ENCODE measurements at regions not wholly inside any gene's neighbourhood (a gene's known extent, or its start where the extent isn't known, plus 50 kb on each side); places are given as distances from the start of the nearest gene placed in this dataset.
A peak's percentile ranks its signal among the peaks of the same experiment; 100 is the strongest.

DNA sequence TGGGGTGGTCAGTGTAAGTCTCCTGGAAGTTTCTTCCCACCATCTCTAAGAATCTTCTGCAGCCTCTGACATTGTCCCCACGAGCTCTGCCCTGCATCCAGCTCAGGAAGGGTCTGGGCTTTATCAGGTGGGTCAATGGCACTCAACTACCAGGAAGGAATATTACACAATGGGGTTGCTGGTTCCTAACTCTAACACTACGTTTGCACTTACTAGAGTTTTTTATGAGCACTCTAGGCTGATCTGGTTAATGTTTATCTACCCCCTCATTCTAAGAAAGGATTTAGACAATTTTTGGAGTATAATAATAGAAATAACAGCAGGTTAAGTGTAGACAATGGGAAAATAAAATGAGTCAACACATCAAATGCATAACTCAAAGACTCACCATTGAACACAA, 411.1 kb upstream of the RGMA start:
- no peak for ATAC-seq
- no peak for DNase-seq
- Histone ChIP-seq H3K27me3 (no peaks in the 10 kb centered on the region), H3K36me3 (no peaks in the 10 kb centered on the region), H3K9me3 (no peaks in the 10 kb centered on the region), H3K4me3 (no peak overlapping the region), H3K27ac (no peak overlapping the region), H3K4me1 (peaks cover 5 to 7% of the 10 kb centered on the region in 2 donors)
- TF ChIP-seq POLR2A (IDR thresholded peaks at IDR 0.05): no peak
- TF ChIP-seq, protein P1, sequence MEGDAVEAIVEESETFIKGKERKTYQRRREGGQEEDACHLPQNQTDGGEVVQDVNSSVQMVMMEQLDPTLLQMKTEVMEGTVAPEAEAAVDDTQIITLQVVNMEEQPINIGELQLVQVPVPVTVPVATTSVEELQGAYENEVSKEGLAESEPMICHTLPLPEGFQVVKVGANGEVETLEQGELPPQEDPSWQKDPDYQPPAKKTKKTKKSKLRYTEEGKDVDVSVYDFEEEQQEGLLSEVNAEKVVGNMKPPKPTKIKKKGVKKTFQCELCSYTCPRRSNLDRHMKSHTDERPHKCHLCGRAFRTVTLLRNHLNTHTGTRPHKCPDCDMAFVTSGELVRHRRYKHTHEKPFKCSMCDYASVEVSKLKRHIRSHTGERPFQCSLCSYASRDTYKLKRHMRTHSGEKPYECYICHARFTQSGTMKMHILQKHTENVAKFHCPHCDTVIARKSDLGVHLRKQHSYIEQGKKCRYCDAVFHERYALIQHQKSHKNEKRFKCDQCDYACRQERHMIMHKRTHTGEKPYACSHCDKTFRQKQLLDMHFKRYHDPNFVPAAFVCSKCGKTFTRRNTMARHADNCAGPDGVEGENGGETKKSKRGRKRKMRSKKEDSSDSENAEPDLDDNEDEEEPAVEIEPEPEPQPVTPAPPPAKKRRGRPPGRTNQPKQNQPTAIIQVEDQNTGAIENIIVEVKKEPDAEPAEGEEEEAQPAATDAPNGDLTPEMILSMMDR (IDR thresholded peaks at IDR 0.05 in 4 of 5, conservative IDR thresholded peaks at IDR 0.05 in 1 of 5): no peak
- intact Hi-C loops (cut with DNase I; ENCODE audit: low total_unique reads) (no loop called here), in situ Hi-C loops (cut with MboI; ENCODE audit: low sequenced_read_pairs in 4 of 4) (no loop called here)

DNA sequence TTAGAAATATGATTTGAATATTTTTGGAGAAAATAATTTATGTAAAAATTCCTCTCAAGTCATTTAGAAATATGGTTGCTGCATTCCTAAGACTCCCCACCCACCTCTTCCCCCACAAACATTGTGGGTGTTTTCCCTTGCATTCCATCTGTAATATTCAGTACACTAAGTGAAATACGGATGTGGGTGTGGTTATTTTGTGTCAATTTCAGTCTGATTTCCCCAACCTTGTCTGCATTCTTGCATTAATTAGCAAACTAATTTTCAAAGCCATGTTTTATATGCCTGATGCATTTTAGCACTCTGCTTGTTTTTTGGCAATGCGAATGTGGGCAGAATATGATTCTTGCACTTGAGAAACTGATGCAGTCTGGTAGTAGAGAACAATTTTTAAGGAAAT, 408.3 kb upstream of the RGMA start:
- no peaks in the 10 kb centered on the region for H3K9me3 ChIP-seq
- DNase-seq (no peak), ATAC-seq (no peak)
- intact Hi-C loops (cut with DNase I; ENCODE audit: low total_unique reads) (loop anchor here (2.0 kb wide), 1 partner anchor 22 kb away; no protein-coding TSS in a partner anchor), in situ Hi-C loops (cut with MboI; ENCODE audit: low sequenced_read_pairs in 4 of 4) (no loop called here)
- no peaks in the 10 kb centered on the region for H3K27me3 ChIP-seq
- TF ChIP-seq POLR2A (IDR thresholded peaks at IDR 0.05): no peak
- TF ChIP-seq, protein P1 (IDR thresholded peaks at IDR 0.05 in 4 of 5, conservative IDR thresholded peaks at IDR 0.05 in 1 of 5): no peak
- H3K36me3 ChIP-seq: no peaks in the 10 kb centered on the region
- peaks cover 5 to 7% of the 10 kb centered on the region in 2 donors for H3K4me1 ChIP-seq
- H3K4me3 ChIP-seq: no peak overlapping the region
- H3K27ac ChIP-seq: peak overlapping the region in 2 of 4 donors; percentile 83 to 86

DNA sequence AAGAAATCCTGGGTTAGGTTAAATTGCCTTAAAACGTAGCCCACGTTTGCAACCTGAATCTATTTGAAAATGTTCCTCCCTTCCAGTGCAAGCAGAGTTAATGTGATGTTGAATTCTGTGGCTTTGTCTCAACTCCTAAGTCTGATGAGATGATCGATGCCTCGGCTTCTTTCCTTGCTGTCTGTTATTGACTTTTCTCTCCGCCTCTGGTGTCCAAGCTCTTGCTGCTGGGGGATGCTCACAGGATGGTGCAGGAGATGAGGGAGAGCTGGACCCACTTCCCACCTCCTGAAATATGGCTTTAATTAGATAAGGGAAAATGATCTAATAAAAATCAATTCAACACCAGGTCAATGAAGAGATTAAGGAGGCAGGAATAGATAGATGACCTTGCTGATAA, 407.9 kb upstream of the RGMA start:
- H3K36me3 ChIP-seq: no peaks in the 10 kb centered on the region
- no peaks in the 10 kb centered on the region for H3K9me3 ChIP-seq
- in situ Hi-C loops (cut with MboI; ENCODE audit: low sequenced_read_pairs in 4 of 4) (no loop called here), intact Hi-C loops (cut with DNase I; ENCODE audit: low total_unique reads) (loop anchor here (2.0 kb wide), 1 partner anchor 22 kb away; no protein-coding TSS in a partner anchor)
- peaks cover 5 to 7% of the 10 kb centered on the region in 2 donors for H3K4me1 ChIP-seq
- DNase-seq (no peak), ATAC-seq (no peak)
- H3K27ac ChIP-seq: peak overlapping the region in 3 of 4 donors; percentile 77 to 86 (median 83)
- no peaks in the 10 kb centered on the region for H3K27me3 ChIP-seq
- TF ChIP-seq POLR2A (IDR thresholded peaks at IDR 0.05): no peak
- TF ChIP-seq, protein P1 (IDR thresholded peaks at IDR 0.05 in 4 of 5, conservative IDR thresholded peaks at IDR 0.05 in 1 of 5): no peak
- no peak overlapping the region for H3K4me3 ChIP-seq

DNA sequence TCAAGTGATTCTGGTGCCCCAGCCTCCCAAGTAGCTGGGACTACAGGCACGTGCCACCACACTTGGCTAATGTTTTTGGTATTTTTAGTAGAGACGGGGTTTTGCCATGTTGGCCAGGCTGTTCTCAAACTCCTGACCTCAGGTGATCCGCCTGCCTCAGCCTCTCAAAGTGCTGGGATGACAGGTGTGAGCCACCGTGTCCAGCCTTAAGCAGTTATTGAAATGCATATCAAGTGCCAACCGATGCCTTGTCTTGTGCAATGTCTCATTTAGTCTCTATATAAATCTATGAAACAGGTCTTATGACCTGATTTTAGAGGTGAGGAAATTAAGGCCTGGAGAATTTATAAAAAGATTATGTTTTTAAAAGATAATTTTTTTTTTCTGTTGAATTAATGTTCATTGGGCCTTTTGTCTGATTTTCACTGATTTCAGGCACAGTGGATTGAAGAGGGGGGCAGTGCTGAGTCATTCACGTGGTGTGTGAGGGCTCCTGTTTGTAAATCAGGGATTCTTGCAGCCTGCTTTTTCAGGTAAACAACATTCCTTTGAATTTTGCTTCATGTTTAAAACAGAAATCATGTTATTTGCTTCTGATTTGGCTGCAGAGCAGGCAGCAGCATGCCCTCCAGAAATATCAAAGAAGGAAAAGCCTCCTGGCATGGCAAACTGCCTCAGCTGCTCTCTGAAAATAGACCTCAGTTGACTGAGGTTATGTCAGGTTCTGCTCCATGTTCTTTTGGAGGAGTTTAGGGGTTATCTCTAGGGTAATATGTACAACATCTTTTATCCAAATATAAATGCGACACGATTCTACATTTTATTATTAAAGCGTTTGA, 407.0 kb upstream of the RGMA start:
- peak; percentile 39 to 74 for DNase-seq
- Histone ChIP-seq H3K4me1 (peaks cover 5 to 7% of the 10 kb centered on the region in 2 donors), H3K4me3 (no peak overlapping the region), H3K27ac (peak overlapping the region; percentile 62 to 86 (median 80)), H3K36me3 (no peaks in the 10 kb centered on the region), H3K9me3 (no peaks in the 10 kb centered on the region), H3K27me3 (no peaks in the 10 kb centered on the region)
- TF ChIP-seq POLR2A (IDR thresholded peaks at IDR 0.05): no peak
- TF ChIP-seq, protein P1 (IDR thresholded peaks at IDR 0.05 in 4 of 5, conservative IDR thresholded peaks at IDR 0.05 in 1 of 5): no peak
- intact Hi-C loops (cut with DNase I; ENCODE audit: low total_unique reads) (loop anchor here (2.0 kb wide), 1 partner anchor 23 kb away; no protein-coding TSS in a partner anchor), in situ Hi-C loops (cut with MboI; ENCODE audit: low sequenced_read_pairs in 4 of 4) (no loop called here)
- peak; percentile 96 to 97 for ATAC-seq

All from gastrocnemius medialis (tissue), 4 donors.